ENCODE measurements at regions not wholly inside any gene's neighbourhood (a gene's known extent, or its start where the extent isn't known, plus 50 kb on each side); places are given as distances from the start of the nearest gene placed in this dataset.

DNA sequence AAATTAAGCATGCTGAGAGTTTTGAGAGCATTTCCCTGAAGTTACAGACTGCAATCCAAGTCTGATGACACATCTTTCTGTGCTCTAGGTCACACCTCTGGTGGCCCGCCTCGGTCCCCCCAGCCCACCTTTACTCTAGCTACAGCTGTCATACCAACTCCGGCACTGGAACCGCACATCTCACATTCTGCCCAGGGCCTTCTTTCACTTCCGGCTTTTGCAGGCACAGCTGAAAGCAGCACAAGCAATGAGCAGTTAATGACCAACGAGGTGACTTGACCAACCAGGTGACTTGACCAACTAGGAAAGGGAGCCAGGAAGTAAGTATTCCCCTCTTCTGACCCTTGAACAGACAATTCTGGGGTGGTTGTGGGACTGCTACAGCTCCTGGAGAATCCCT lies 88.6 kb upstream of the MOCS1 start:
- H3K36me3 Mint-ChIP-seq (ENCODE audit: low read depth, unreplicated experiment) = no peaks in the 10 kb centered on the region
- H3K4me1 Mint-ChIP-seq (ENCODE audit: unreplicated experiment) = no peaks in the 10 kb centered on the region
- DNase-seq (ENCODE audit: low spot score) = no peak
- TF ChIP-seq CTCF (IDR thresholded peaks at IDR 0.05; ENCODE audit: unreplicated experiment) = no peak
- H3K4me3 Mint-ChIP-seq (ENCODE audit: unreplicated experiment) = no peak overlapping the region
- peaks cover 1% of the 10 kb centered on the region for H3K27me3 Mint-ChIP-seq (ENCODE audit: unreplicated experiment)
- no peak overlapping the region for H3K27ac Mint-ChIP-seq (ENCODE audit: unreplicated experiment)
- no peaks in the 10 kb centered on the region for H3K9me3 Mint-ChIP-seq (ENCODE audit: unreplicated experiment)

DNA sequence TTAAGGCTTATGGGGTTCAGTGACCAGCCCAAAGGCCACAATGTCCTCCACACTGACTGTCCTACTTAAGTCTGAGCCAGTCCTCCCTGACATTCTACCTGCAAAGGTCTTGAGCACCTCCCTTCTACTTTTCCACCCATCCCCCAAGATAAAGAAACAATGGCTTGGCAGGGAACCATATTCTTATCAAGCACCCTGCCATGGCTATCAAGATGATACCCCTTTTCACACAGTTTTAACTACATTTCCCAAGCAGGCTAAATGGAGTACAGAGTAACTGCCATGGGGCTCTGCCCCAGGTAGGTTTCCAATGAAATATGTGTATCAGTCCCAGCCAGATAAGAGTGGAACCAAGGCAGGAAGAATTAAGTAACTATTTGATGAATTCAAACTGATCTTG lies 85.9 kb upstream of the MOCS1 start:
- Mint-ChIP-seq H3K27ac (ENCODE audit: unreplicated experiment) (no peak overlapping the region), H3K4me3 (ENCODE audit: unreplicated experiment) (no peak overlapping the region), H3K4me1 (ENCODE audit: unreplicated experiment) (no peaks in the 10 kb centered on the region), H3K27me3 (ENCODE audit: unreplicated experiment) (peaks cover 1% of the 10 kb centered on the region), H3K36me3 (ENCODE audit: low read depth, unreplicated experiment) (no peaks in the 10 kb centered on the region), H3K9me3 (ENCODE audit: unreplicated experiment) (no peaks in the 10 kb centered on the region)
- TF ChIP-seq CTCF (IDR thresholded peaks at IDR 0.05; ENCODE audit: unreplicated experiment) = no peak
- no peak for DNase-seq (ENCODE audit: low spot score)

DNA sequence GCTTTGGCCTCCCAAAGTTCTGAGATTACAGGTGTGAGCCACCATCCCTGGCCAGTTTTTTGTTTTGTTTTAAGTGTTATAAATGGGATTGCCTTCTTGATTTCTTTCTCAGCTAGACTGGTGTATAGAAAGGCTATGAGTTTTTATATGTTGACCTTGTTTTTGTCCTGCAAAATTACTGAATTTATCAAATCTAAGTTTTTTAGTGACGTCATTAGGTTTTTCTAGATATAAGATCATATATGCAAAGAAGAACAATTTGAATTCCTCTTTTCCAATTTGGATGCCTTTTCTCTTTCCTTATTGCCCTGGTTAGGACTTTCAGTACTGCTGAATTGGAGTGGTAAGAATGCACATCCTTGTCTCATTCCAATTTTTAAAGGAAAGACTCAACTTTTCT lies 81.3 kb upstream of the MOCS1 start:
- H3K27me3 Mint-ChIP-seq (ENCODE audit: unreplicated experiment) = peaks cover 1% of the 10 kb centered on the region
- TF ChIP-seq CTCF (IDR thresholded peaks at IDR 0.05; ENCODE audit: unreplicated experiment) = no peak
- H3K27ac Mint-ChIP-seq (ENCODE audit: unreplicated experiment) = no peak overlapping the region
- H3K9me3 Mint-ChIP-seq (ENCODE audit: unreplicated experiment) = no peaks in the 10 kb centered on the region
- H3K4me3 Mint-ChIP-seq (ENCODE audit: unreplicated experiment) = no peak overlapping the region
- no peaks in the 10 kb centered on the region for H3K36me3 Mint-ChIP-seq (ENCODE audit: low read depth, unreplicated experiment)
- no peak for DNase-seq (ENCODE audit: low spot score)
- H3K4me1 Mint-ChIP-seq (ENCODE audit: unreplicated experiment) = no peaks in the 10 kb centered on the region

DNA sequence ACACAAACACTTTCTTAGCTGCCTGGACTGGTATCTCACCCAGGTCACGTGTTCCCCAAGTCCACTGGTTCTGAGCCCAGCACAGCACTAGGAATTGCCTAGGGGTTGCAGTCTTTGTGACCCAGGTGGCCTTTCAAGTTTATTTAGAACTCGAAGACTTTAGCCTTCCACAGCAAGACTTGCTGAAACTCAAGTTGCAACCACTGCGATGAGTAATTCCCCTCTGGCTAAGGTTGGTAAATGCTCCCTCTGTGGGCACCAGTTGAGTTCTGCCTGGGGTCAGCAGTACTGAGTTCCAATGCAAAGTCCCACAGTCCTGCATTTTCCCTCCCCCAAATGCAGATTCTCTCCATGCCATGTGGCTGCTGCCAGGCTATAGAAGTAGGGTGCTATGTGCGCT lies 77.6 kb upstream of the MOCS1 start:
- Mint-ChIP-seq H3K27ac (ENCODE audit: unreplicated experiment) (no peak overlapping the region), H3K9me3 (ENCODE audit: unreplicated experiment) (no peaks in the 10 kb centered on the region), H3K4me1 (ENCODE audit: unreplicated experiment) (no peaks in the 10 kb centered on the region), H3K36me3 (ENCODE audit: low read depth, unreplicated experiment) (no peaks in the 10 kb centered on the region), H3K27me3 (ENCODE audit: unreplicated experiment) (no peaks in the 10 kb centered on the region), H3K4me3 (ENCODE audit: unreplicated experiment) (no peak overlapping the region)
- no peak for DNase-seq (ENCODE audit: low spot score)
- TF ChIP-seq CTCF (IDR thresholded peaks at IDR 0.05; ENCODE audit: unreplicated experiment) = no peak

DNA sequence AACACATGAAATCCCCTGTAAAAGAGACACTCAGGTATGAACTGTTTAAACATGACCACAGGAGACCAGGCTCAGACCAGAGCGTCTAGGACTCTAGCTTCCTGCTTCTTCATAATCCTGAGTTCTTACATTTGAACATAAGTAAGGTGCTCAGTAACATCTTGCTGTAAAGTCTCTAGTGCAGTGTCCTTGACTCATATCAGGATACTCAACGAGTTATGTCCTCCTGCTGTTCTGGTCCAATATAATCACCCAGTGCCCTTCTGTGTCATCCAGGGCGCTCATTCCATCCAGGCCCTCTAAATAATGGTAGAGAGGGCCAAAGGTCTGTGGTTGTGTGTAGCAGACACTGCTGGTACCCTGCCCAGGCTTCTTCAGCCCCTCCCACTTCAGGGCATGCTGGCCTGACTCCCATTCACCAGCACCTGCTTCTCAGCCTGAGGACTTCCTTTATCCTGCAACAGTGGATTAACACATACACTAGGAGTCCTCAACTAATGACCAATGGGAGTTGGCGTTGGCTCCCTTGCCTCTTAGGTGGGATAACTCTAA lies 66.8 kb upstream of the MOCS1 start:
- TF ChIP-seq CTCF (IDR thresholded peaks at IDR 0.05; ENCODE audit: unreplicated experiment) = no peak
- Mint-ChIP-seq H3K4me1 (ENCODE audit: unreplicated experiment) (no peaks in the 10 kb centered on the region), H3K27ac (ENCODE audit: unreplicated experiment) (no peak overlapping the region), H3K36me3 (ENCODE audit: low read depth, unreplicated experiment) (peaks cover 12% of the 10 kb centered on the region), H3K4me3 (ENCODE audit: unreplicated experiment) (no peak overlapping the region), H3K27me3 (ENCODE audit: unreplicated experiment) (peaks cover 3% of the 10 kb centered on the region), H3K9me3 (ENCODE audit: unreplicated experiment) (peaks cover 21% of the 10 kb centered on the region)
- no peak for DNase-seq (ENCODE audit: low spot score)
